Mucosa of descending colon (tissue), 3 donors: ENCODE measurements at regions not wholly inside any gene's neighbourhood (a gene's known extent, or its start where the extent isn't known, plus 50 kb on each side); places are given as distances from the start of the nearest gene placed in this dataset.

Experiments used
- ATAC-seq: fragments of 200-7000 bp; cut with Tn5 transposase; one replicate; pipeline ENCODE4 v1.9.1; 2020; ENCODE audit warnings: mild to moderate bottlenecking, moderate library complexity
- DNase-seq, 3 donors: peaks; one replicate each; pipeline ENCODE4 v3.0.0-alpha.2; 2020
- H3K36me3 ChIP-seq: fragments of 200-600 bp; one replicate; pipeline ENCODE4 v1.8.0; 2021; ENCODE audit warnings: low read depth, mild to moderate bottlenecking
- H3K4me1 ChIP-seq: fragments of 200-600 bp; one replicate; pipeline ENCODE4 v1.8.0; 2021; ENCODE audit warnings: low read depth, mild to moderate bottlenecking
- H3K4me3 ChIP-seq: fragments of 200-600 bp; one replicate; pipeline ENCODE4 v1.8.0; 2021; ENCODE audit warnings: mild to moderate bottlenecking
- H3K9me3 ChIP-seq: fragments of 200-600 bp; one replicate; pipeline ENCODE4 v1.8.0; 2021; ENCODE audit warnings: mild to moderate bottlenecking
- intact Hi-C, 2 donors: fragments of 100-400 bp; cut with DNase I in 1 of 2; cut with micrococcal nuclease in 1 of 2; formaldehyde crosslinking; loops; one replicate each; pipeline versions ENCODE4 v1.11.0 to v1.11.1; 2022; cut with DNase I, micrococcal nuclease
- TF ChIP-seq, protein P1 (sequence below): fragments of 200-600 bp; IDR thresholded peaks from one replicate; pipeline ENCODE4 v1.8.0; 2022; ENCODE audit warnings: antibody characterized with exemption, mild to moderate bottlenecking
- donor health status: DM: no; HTN: no; CAD: no; lungs with moderate emphysema.
- donor health status: DM: no; HTN: no; CAD: no.
- donor health status: DM: no; HTN: yes; CAD: no.

DNA sequence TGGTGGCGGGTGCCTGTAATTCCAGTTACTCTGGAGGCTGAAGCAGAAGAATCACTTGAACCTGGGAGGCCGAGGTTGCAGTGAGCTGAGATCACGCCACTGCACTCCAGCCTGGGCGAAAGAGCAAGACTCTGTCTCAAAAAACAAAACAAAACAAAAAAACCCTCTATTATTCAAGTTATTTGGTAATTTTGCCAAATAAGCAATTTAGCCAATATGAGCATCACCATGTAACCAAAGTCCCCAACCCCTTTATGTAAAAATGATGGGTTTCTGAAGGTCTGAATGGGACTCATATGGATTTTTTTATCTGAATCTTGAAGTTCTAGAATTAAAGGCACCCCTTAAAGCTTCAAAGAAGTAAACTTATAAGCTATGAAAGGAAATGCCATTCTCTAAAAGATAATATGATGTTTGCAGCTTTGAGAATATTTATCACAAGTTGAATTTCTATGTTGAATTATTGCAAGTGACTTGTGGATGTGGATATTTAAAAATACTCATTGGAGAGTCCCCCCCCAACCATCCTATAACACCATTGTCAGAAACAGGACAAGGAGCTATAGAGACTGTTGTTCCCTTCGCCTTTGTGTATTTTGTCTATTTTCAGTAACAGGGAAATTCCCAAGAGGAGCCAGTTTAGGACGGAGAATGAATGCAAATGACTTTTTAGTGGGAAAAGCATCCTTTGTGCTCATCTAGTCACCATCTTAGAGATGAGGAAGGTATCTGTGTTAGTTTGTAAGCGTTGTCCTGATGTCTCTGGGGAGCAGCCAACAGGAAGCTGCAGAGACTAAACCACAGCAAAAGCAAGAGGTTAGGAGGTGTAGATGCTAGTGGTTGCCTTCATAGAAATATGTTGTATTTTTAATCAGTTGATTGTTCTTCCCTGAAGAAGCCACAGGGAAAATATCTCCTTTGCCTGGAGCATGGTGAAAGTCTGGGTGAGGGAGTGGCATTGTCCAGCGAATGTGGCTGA lies 68.3 kb downstream of the TET3 start:
- ATAC-seq, result peak; percentile 61
- H3K4me3 ChIP-seq, result no peak overlapping the region
- DNase-seq, result no peak
- no peaks in the 10 kb centered on the region for H3K9me3 ChIP-seq
- no peaks in the 10 kb centered on the region for H3K4me1 ChIP-seq
- no peaks in the 10 kb centered on the region for H3K36me3 ChIP-seq
- TF ChIP-seq, protein P1, sequence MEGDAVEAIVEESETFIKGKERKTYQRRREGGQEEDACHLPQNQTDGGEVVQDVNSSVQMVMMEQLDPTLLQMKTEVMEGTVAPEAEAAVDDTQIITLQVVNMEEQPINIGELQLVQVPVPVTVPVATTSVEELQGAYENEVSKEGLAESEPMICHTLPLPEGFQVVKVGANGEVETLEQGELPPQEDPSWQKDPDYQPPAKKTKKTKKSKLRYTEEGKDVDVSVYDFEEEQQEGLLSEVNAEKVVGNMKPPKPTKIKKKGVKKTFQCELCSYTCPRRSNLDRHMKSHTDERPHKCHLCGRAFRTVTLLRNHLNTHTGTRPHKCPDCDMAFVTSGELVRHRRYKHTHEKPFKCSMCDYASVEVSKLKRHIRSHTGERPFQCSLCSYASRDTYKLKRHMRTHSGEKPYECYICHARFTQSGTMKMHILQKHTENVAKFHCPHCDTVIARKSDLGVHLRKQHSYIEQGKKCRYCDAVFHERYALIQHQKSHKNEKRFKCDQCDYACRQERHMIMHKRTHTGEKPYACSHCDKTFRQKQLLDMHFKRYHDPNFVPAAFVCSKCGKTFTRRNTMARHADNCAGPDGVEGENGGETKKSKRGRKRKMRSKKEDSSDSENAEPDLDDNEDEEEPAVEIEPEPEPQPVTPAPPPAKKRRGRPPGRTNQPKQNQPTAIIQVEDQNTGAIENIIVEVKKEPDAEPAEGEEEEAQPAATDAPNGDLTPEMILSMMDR, result no peak
- intact Hi-C loops, result no loop called here

DNA sequence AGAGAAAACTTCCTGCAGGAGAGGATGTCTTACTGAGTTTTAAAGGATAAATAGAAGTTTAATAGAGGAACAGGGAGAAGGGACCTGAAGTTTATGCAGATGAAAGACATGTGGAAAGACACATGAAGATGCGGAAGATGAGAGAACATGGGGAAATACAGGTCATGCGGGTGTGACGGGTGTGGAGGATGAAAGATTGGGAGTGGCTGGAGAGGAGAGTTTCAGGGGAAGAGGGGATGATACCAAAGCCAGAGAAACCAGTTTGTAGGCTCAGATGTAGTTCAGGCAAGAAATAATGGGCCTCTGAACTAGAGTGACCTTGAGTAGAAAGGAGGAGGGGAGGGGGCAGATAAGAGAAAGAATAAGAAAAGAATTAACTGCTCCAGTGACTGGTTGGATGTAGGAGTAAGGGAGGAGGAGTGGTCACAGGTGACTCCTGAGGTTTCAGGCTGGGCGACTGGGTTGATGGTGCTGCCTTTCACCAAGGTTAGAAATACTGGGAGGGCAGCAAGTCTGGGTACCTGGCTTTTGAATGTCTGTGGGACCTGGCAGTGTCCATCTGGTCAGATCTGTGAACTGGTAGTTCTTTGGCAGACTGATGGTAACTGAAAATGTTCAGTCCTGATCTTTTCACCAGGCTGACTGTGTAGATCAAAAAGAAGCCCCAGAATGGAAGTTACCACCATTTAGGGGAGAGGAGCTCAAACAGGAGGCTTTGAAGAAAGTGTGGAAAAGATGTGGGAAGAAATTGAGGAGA lies 69.4 kb downstream of the TET3 start:
- no peaks in the 10 kb centered on the region for H3K4me1 ChIP-seq
- H3K36me3 ChIP-seq, result no peaks in the 10 kb centered on the region
- H3K4me3 ChIP-seq, result no peak overlapping the region
- no peak for DNase-seq
- no peak for ATAC-seq
- intact Hi-C loops, result no loop called here
- no peaks in the 10 kb centered on the region for H3K9me3 ChIP-seq
- TF ChIP-seq, protein P1, result no peak

DNA sequence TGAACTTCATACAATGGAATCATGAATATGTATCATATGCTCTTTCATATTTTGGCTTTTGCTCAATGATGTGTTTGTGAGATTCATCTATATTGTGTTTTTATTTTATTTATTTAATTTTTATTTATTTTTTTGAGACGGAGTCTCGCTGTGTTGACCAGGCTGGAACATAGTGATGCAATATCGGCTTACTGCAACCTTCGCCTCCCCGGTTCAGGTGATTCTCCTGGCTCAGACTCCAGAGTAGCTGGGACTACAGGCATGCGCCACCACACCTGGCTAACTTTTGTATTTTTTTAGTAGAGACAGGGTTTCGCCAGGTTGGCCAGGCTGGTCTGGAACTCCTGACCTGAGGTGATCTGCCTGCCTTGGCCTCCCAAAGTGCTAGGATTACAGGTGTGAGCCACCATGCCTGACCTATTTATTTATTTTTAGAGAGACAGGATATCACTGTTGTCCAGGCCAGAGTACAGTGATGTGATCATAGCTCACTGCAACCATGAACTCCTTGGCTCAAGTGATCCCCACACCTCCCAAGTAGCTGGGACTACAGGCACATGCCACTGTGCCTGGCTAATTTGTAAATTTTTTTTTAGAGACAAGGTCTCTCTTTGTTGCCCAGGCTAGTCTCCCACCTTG lies 74.5 kb downstream of the TET3 start:
- Histone ChIP-seq H3K4me3 (no peak overlapping the region), H3K4me1 (no peaks in the 10 kb centered on the region), H3K36me3 (no peaks in the 10 kb centered on the region), H3K9me3 (no peaks in the 10 kb centered on the region)
- DNase-seq (no peak), ATAC-seq (no peak)
- TF ChIP-seq, protein P1, result no peak
- intact Hi-C loops, result no loop called here

DNA sequence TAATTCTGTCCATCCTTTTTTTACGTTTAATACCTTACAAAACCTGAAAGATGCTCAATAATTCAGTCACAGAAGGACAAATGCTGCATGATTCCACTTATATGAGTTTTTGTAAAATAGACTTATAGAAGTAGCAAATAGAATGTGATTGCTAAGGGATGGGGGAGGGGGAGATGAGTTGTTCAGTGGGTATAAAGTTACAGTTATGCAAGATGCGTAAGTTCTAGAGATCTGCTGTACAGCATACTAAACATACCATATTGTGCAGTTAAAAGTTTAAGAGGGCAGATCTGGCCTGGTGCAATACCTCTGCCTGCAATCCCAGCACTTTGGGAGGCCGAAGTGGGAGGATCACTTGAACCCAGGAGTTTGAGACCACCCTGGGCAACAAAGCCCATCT lies 78.8 kb downstream of the TET3 start:
- DNase-seq (no peak), ATAC-seq (no peak)
- no peaks in the 10 kb centered on the region for H3K4me1 ChIP-seq
- no peak overlapping the region for H3K4me3 ChIP-seq
- H3K36me3 ChIP-seq, result no peaks in the 10 kb centered on the region
- H3K9me3 ChIP-seq, result no peaks in the 10 kb centered on the region
- intact Hi-C loops, result no loop called here
- TF ChIP-seq, protein P1, result no peak

DNA sequence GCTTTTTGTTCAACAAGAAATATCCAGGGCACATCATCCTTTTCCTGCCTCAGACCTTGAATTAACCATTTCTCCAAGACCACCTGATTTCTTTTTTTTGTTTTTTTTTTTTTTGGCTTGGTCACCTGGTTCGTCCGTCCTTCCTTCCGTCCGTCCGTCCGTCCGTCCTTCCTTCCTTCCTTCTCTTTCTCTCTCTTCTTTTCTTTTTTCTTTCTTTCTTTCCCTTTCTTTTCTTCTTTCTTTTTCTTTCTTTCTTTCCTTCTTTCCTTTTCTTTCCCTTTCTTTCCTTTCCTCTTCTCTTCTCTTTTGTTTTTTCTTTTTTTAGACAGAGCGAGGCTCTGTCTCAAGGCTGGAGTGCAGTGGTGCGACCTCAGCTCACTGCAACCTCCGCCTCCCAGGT lies 80.7 kb downstream of the TET3 start:
- no peaks in the 10 kb centered on the region for H3K36me3 ChIP-seq
- TF ChIP-seq, protein P1, result no peak
- H3K4me3 ChIP-seq, result no peak overlapping the region
- ATAC-seq, result no peak
- intact Hi-C loops, result no loop called here
- DNase-seq, result no peak
- H3K4me1 ChIP-seq, result no peaks in the 10 kb centered on the region
- no peaks in the 10 kb centered on the region for H3K9me3 ChIP-seq
